H1 (cell line): ENCODE measurements at regions not wholly inside any gene's neighbourhood (a gene's known extent, or its start where the extent isn't known, plus 50 kb on each side); places are given as distances from the start of the nearest gene placed in this dataset.

Experiments
- CTCF ChIA-PET: fragments of 300-600 bp; sonication (Branson Sonifier 250); formaldehyde crosslinking; loops from one replicate; lab custom pipeline; 2021; ENCODE audit not compliant: partially characterized antibody; lab: Charles Lee
- POLR2A ChIA-PET: fragments of 300-600 bp; sonication (Branson Sonifier 250); formaldehyde crosslinking; loops from one replicate; lab custom pipeline; 2021; ENCODE audit warnings: inconsistent platforms; ENCODE audit not compliant: partially characterized antibody; lab: Charles Lee
- DNase-seq, 2 experiments: peaks; one replicate each; pipeline versions ENCODE4 v3.0.0 to v3.0.0-alpha.2; 2010 to 2022; ENCODE audit warnings: low spot score in 2 of 2, low read depth in 1 of 2, mixed read lengths in 1 of 2
- FAIRE-seq: peaks from 2 replicates; lab custom pipeline; 2011; peaks lifted over from hg19 to GRCh38; lab: Jason Lieb, UNC
- H2AFZ ChIP-seq: 2 replicates; pipeline ENCODE4 v1.8.1; 2012; ENCODE audit warnings: low read length, inconsistent platforms
- H2AK5ac ChIP-seq: 2 replicates; pipeline ENCODE4 v1.6.1; 2013; ENCODE audit warnings: low read depth, low read length
- H2BK120ac ChIP-seq: replicated peaks from 2 replicates; pipeline ENCODE3; 2013; ENCODE audit warnings: low read depth, low read length, inconsistent platforms
- H2BK12ac ChIP-seq: 2 replicates; pipeline ENCODE4 v1.6.1; 2013; ENCODE audit warnings: low read depth, low read length
- H2BK15ac ChIP-seq: 2 replicates; pipeline ENCODE4 v1.6.1; 2013; ENCODE audit warnings: low read length
- H2BK20ac ChIP-seq: 2 replicates; pipeline ENCODE4 v1.6.1; 2013; ENCODE audit warnings: low read length
- H2BK5ac ChIP-seq: 2 replicates; pipeline ENCODE4 v1.6.1; 2013; ENCODE audit warnings: low read depth, low read length
- H3K14ac ChIP-seq: 2 replicates; pipeline ENCODE4 v1.6.1; 2013; ENCODE audit warnings: inconsistent platforms; ENCODE audit not compliant: insufficient read length
- H3K18ac ChIP-seq: 2 replicates; pipeline ENCODE4 v1.6.1; 2013; ENCODE audit warnings: low read length; ENCODE audit errors: extremely low read depth
- H3K23ac ChIP-seq: 2 replicates; pipeline ENCODE4 v1.6.1; 2013; ENCODE audit warnings: inconsistent platforms; ENCODE audit not compliant: insufficient read length
- H3K23me2 ChIP-seq: 2 replicates; pipeline ENCODE4 v1.6.1; 2013; ENCODE audit warnings: low read depth, low read length
- H3K27ac ChIP-seq: 2 replicates; pipeline ENCODE4 v1.6.1; 2011; ENCODE audit warnings: low read depth, low read length, inconsistent platforms
- H3K27me3 ChIP-seq, 4 experiments: replicated peaks in 1 of 4; 1 replicate in 1 of 4; 2 replicates in 3 of 4; pipeline versions ENCODE4 v1.6.1 to v1.8.1; 2011 to 2013; ENCODE audit warnings: low read length in 3 of 4, mild to moderate bottlenecking in 3 of 4, inconsistent platforms in 2 of 4, mixed read lengths in 2 of 4, moderate library complexity in 1 of 4; ENCODE audit not compliant: control insufficient read depth in 3 of 4, insufficient read depth in 3 of 4; ENCODE audit errors: extremely low read depth in 1 of 4
- H3K36me3 ChIP-seq, 4 experiments: 2 replicates each; pipeline versions ENCODE4 v1.6.1 to v1.8.1; 2011 to 2013; ENCODE audit warnings: mild to moderate bottlenecking in 4 of 4, low read length in 3 of 4, moderate library complexity in 2 of 4, control low read depth in 1 of 4, inconsistent platforms in 1 of 4; ENCODE audit not compliant: insufficient read depth in 4 of 4, control insufficient read depth in 2 of 4
- H3K4ac ChIP-seq: replicated peaks from 2 replicates; pipeline ENCODE3; 2013; ENCODE audit warnings: low read length, low read depth, mixed read lengths, inconsistent platforms; ENCODE audit not compliant: insufficient read length
- H3K4me1 ChIP-seq, 4 experiments: replicated peaks in 1 of 4; 1 replicate in 1 of 4; 2 replicates in 3 of 4; pipeline versions ENCODE4 v1.6.1 to v1.8.1; 2011 to 2013; ENCODE audit warnings: low read length in 3 of 4, inconsistent platforms in 2 of 4, mixed read lengths in 1 of 4; ENCODE audit not compliant: insufficient read depth in 4 of 4, control insufficient read depth in 3 of 4
- H3K4me2 ChIP-seq, 2 experiments: 2 replicates each; pipeline versions ENCODE4 v1.6.1 to v1.8.1; 2011 to 2013; ENCODE audit warnings: low read depth in 2 of 2, low read length in 2 of 2, control low read depth in 1 of 2, inconsistent platforms in 1 of 2, mild to moderate bottlenecking in 1 of 2; ENCODE audit not compliant: insufficient read depth in 1 of 2
- H3K4me3 ChIP-seq, 4 experiments: fragments of 200-600, 300-600 bp in 1 of 4; sonication (generic), shearing (Covaris generic), sonication (Bioruptor Twin) in 1 of 4; 2 replicates each; pipeline versions ENCODE4 v1.5.1 to v1.8.1; 2011 to 2016; ENCODE audit warnings: low read length in 4 of 4, low read depth in 3 of 4, control low read depth in 2 of 4, inconsistent platforms in 2 of 4, mild to moderate bottlenecking in 2 of 4, mixed read lengths in 1 of 4, moderate library complexity in 1 of 4; ENCODE audit not compliant: insufficient read depth in 2 of 4; ENCODE audit errors: extremely low read depth in 1 of 4
- H3K56ac ChIP-seq: replicated peaks from 2 replicates; pipeline ENCODE3; 2013; ENCODE audit warnings: low read depth, mild to moderate bottlenecking, mixed read lengths, low read length, inconsistent platforms; ENCODE audit not compliant: insufficient read length
- H3K79me1 ChIP-seq: 2 replicates; pipeline ENCODE4 v1.6.1; 2013; ENCODE audit warnings: low read depth, low read length, control low read depth
- H3K79me2 ChIP-seq, 2 experiments: 2 replicates each; pipeline versions ENCODE4 v1.6.1 to v1.8.1; 2012 to 2013; ENCODE audit warnings: low read length in 2 of 2, mild to moderate bottlenecking in 2 of 2, inconsistent platforms in 1 of 2; ENCODE audit not compliant: insufficient read depth in 2 of 2, control insufficient read depth in 1 of 2
- H3K9ac ChIP-seq, 4 experiments: replicated peaks in 1 of 4; 1 replicate in 1 of 4; 2 replicates in 3 of 4; pipeline versions ENCODE4 v1.6.1 to v1.8.1; 2011 to 2013; ENCODE audit warnings: low read depth in 3 of 4, low read length in 3 of 4, control low read depth in 2 of 4, mild to moderate bottlenecking in 2 of 4, moderate library complexity in 2 of 4, inconsistent platforms in 1 of 4; ENCODE audit errors: extremely low read depth in 1 of 4
- H3K9me3 ChIP-seq, 2 experiments: 2 replicates each; pipeline versions ENCODE4 v1.6.1 to v1.8.1; 2012 to 2013; ENCODE audit warnings: mild to moderate bottlenecking in 2 of 2, moderate library complexity in 2 of 2, control low read depth in 1 of 2, inconsistent platforms in 1 of 2, low read depth in 1 of 2, low read length in 1 of 2, mixed read lengths in 1 of 2; ENCODE audit not compliant: insufficient read depth in 2 of 2
- H4K20me1 ChIP-seq, 2 experiments: replicated peaks in 1 of 2; 2 replicates each; pipeline versions ENCODE3 to v1.8.1; 2011 to 2013; ENCODE audit warnings: inconsistent platforms in 2 of 2, low read length in 2 of 2, mild to moderate bottlenecking in 1 of 2; ENCODE audit not compliant: insufficient read depth in 2 of 2, control insufficient read depth in 1 of 2
- H4K5ac ChIP-seq: 2 replicates; pipeline ENCODE4 v1.6.1; 2013; ENCODE audit warnings: low read length, low read depth, mixed read lengths, inconsistent platforms; ENCODE audit not compliant: insufficient read length
- H4K8ac ChIP-seq: 2 replicates; pipeline ENCODE4 v1.8.0; 2013; ENCODE audit warnings: mild to moderate bottlenecking, moderate library complexity, low read length, inconsistent platforms; ENCODE audit not compliant: insufficient read depth; ENCODE audit errors: extremely low read depth
- H4K91ac ChIP-seq: replicated peaks from 2 replicates; pipeline ENCODE3; 2013; ENCODE audit warnings: low read length, mixed read lengths, inconsistent platforms; ENCODE audit not compliant: insufficient read length
- ATF2 ChIP-seq: IDR thresholded peaks from 2 replicates; pipeline ENCODE4 v1.6.1; 2012; ENCODE audit warnings: low read length, inconsistent platforms
- CREB1 ChIP-seq: IDR thresholded peaks from 2 replicates; pipeline ENCODE4 v1.6.1; 2012; ENCODE audit warnings: inconsistent platforms
- GABPA ChIP-seq: IDR thresholded peaks from 2 replicates; pipeline ENCODE4 v1.6.1; 2011; ENCODE audit warnings: mild to moderate bottlenecking, low read length, moderate library complexity, borderline replicate concordance; ENCODE audit not compliant: insufficient read depth
- KDM1A ChIP-seq: fragments of 200-600, 300-600 bp; sonication (generic); IDR thresholded peaks from 2 replicates; pipeline ENCODE4 v1.7.1; 2016; ENCODE audit warnings: mild to moderate bottlenecking, low read length, borderline replicate concordance
- KDM4A ChIP-seq: IDR thresholded peaks from one replicate; pipeline ENCODE4 v1.7.1; 2012; ENCODE audit warnings: low read depth, mild to moderate bottlenecking, moderate library complexity, low read length, inconsistent platforms; ENCODE audit not compliant: severe bottlenecking
- RBBP5 ChIP-seq: IDR thresholded peaks from 2 replicates; pipeline ENCODE4 v1.7.1; 2012; ENCODE audit warnings: low read depth, mild to moderate bottlenecking, inconsistent platforms, low read length, moderate library complexity, borderline replicate concordance
- SIN3A ChIP-seq, 2 experiments: IDR thresholded peaks in 1 of 2; conservative IDR thresholded peaks in 1 of 2; 2 replicates each; pipeline ENCODE4 v1.6.1; 2011 to 2012; ENCODE audit warnings: low read length in 2 of 2, improper control_type of control experiment in 1 of 2, low read depth in 1 of 2, mild to moderate bottlenecking in 1 of 2
- SIX5 ChIP-seq: IDR thresholded peaks from 2 replicates; pipeline ENCODE4 v1.6.1; 2011; ENCODE audit warnings: mild to moderate bottlenecking, low read depth, low read length
- SRF ChIP-seq: IDR thresholded peaks from 2 replicates; pipeline ENCODE4 v1.6.1; 2011; ENCODE audit warnings: mild to moderate bottlenecking, low read depth, low read length, moderate library complexity
- SUZ12 ChIP-seq: fragments of 200-600 bp; sonication (generic); IDR thresholded peaks from 2 replicates; pipeline ENCODE4 v1.6.1; 2012; ENCODE audit warnings: mild to moderate bottlenecking, inconsistent platforms, low read length, moderate library complexity, mixed read lengths
- TAF7 ChIP-seq: optimal IDR thresholded peaks from 2 replicates; pipeline ENCODE3; 2011; ENCODE audit warnings: low read depth, mild to moderate bottlenecking, inconsistent platforms, low read length, moderate library complexity, borderline replicate concordance
- WGBS, 2 experiments: shearing (Covaris generic) in 1 of 2; methylation state at CpG; one replicate each; pipeline versions ENCODE4 v1.1.6 to v1.1.7; 2013 to 2015; ENCODE audit warnings: low lambda C conversion rate in 2 of 2, mixed read lengths in 2 of 2, inconsistent platforms in 1 of 2, low coverage in 1 of 2, missing lambda C conversion rate in 1 of 2; ENCODE audit not compliant: insufficient replicate concordance in 2 of 2, insufficient coverage in 1 of 2, insufficient read length in 1 of 2; ENCODE audit errors: extremely low coverage in 1 of 2, missing lambda C conversion rate in 1 of 2; 5-methylcytosine and 5-hydroxymethylcytosine counted together
- TF ChIP-seq, protein P1 (sequence below): IDR thresholded peaks from 2 replicates; pipeline ENCODE4 v1.6.1; 2011; ENCODE audit warnings: low read length, improper control_type of control experiment

DNA sequence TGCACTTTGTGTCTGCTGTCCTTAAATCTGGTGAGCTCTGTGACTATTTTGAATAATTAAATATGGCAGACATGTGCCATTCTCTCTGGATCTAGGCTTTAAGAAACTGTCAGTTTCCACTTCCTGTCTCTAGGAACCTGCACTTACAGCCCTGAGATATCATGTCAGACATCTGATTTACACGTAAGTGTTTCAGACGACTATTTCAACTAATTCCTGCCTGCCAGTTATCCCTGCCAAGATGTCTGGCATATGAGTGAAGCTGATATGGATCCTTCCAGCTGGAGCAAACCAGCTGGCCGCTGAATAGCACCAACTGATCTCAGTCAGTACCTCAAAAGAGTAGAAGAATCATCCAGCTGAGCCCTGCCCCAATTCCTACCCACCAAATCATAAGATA lies 362.2 kb upstream of the SMIM30 start:
- H2BK12ac ChIP-seq, result no peak overlapping the region
- no peak for DNase-seq
- H3K27ac ChIP-seq, result no peak overlapping the region
- no peak overlapping the region for H2BK5ac ChIP-seq
- WGBS, 2 experiments, result 77% methylated on average over 3 of the region's 3 CpGs; no CpG with 5 or more reads in 1 of the 2 experiments
- no peaks in the 10 kb centered on the region for H4K20me1 ChIP-seq
- H4K5ac ChIP-seq, result no peak overlapping the region
- no peaks in the 10 kb centered on the region for H3K79me2 ChIP-seq
- H4K91ac ChIP-seq, result no peak overlapping the region
- ChIA-PET POLR2A (no interaction called here), CTCF (interaction anchor here (0.6 kb wide), 1 partner anchor 611 kb away, joined by 3 read pairs; no protein-coding TSS in a partner anchor)
- no peak for FAIRE-seq
- H3K4me2 ChIP-seq, result no peak overlapping the region
- H3K27me3 ChIP-seq, result no peaks in the 10 kb centered on the region
- no peaks in the 10 kb centered on the region for H3K79me1 ChIP-seq
- H3K56ac ChIP-seq, result no peak overlapping the region
- no peak overlapping the region for H2BK15ac ChIP-seq
- no peak overlapping the region for H2AFZ ChIP-seq
- no peak overlapping the region for H3K18ac ChIP-seq
- no peaks in the 10 kb centered on the region for H3K4me1 ChIP-seq
- H3K23ac ChIP-seq, result no peak overlapping the region
- H3K23me2 ChIP-seq, result no peaks in the 10 kb centered on the region
- no peak overlapping the region for H3K9ac ChIP-seq
- no peak overlapping the region for H3K14ac ChIP-seq
- H3K9me3 ChIP-seq, result peaks cover 19 to 33% of the 10 kb centered on the region in 2 experiments; a peak in 3 of 4 replicates
- no peak overlapping the region for H4K8ac ChIP-seq
- H2BK20ac ChIP-seq, result no peak overlapping the region
- H3K4me3 ChIP-seq, result no peak overlapping the region
- no peaks in the 10 kb centered on the region for H3K36me3 ChIP-seq
- H2BK120ac ChIP-seq, result no peak overlapping the region
- H2AK5ac ChIP-seq, result no peak overlapping the region
- no peak overlapping the region for H3K4ac ChIP-seq
- no peak for TF ChIP-seq CREB1
- no peak for TF ChIP-seq SIN3A (conservative IDR thresholded peaks at IDR 0.05 in 1 of 2, IDR thresholded peaks at IDR 0.05 in 1 of 2; ENCODE audit: low read depth in 1 of 2, low read length in 2 of 2)
- no peak for TF ChIP-seq GABPA
- TF ChIP-seq KDM4A, result no peak
- TF ChIP-seq TAF7, result no peak
- TF ChIP-seq, protein P1, sequence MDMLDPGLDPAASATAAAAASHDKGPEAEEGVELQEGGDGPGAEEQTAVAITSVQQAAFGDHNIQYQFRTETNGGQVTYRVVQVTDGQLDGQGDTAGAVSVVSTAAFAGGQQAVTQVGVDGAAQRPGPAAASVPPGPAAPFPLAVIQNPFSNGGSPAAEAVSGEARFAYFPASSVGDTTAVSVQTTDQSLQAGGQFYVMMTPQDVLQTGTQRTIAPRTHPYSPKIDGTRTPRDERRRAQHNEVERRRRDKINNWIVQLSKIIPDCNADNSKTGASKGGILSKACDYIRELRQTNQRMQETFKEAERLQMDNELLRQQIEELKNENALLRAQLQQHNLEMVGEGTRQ, result no peak
- TF ChIP-seq SIX5, result no peak
- TF ChIP-seq RBBP5, result no peak
- no peak for TF ChIP-seq SRF
- TF ChIP-seq SUZ12, result no peak
- TF ChIP-seq ATF2, result no peak
- TF ChIP-seq KDM1A, result no peak
